Peyer's patch (tissue), 4 donors: ENCODE measurements at regions not wholly inside any gene's neighbourhood (a gene's known extent, or its start where the extent isn't known, plus 50 kb on each side); places are given as distances from the start of the nearest gene placed in this dataset.

Experiments
- CTCF ChIP-seq, 6 experiments: fragments of 450-650 bp in 4 of 6; fragments of 200-600 bp in 2 of 6; sonication (generic) in 1 of 6; IDR thresholded peaks; one replicate each; pipeline ENCODE4 v1.5.1; 2017 to 2019; ENCODE audit warnings: antibody characterized with exemption in 6 of 6, mild to moderate bottlenecking in 3 of 6, moderate library complexity in 1 of 6
- POLR2A ChIP-seq, 2 donors: fragments of 450-650 bp; IDR thresholded peaks; one replicate each; pipeline ENCODE4 v1.5.1; 2017; ENCODE audit warnings: antibody characterized with exemption in 2 of 2, mild to moderate bottlenecking in 2 of 2, moderate library complexity in 2 of 2

DNA sequence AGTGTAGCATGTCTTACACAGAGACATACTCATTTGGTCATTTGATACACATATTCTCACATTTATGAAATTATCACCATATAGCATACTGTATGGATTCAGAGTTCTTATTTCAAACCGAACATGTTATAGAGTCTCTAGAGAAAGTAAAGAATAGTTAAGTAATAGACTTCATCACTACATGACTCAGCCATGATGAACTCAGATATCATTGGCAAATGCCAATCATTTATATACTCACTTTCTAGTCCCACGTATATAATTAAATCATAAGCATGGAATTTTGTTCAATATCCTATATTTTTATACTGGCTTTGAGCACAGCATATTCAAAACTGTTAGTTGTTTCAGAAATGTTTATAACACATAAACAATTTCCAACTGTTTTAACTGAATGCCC, 749.9 kb downstream of the HACE1 start:
- TF ChIP-seq CTCF (IDR thresholded peaks at IDR 0.05): no peak
- TF ChIP-seq POLR2A (IDR thresholded peaks at IDR 0.05): no peak
